HUES64 (cell line): ENCODE measurements at regions not wholly inside any gene's neighbourhood (a gene's known extent, or its start where the extent isn't known, plus 50 kb on each side); places are given as distances from the start of the nearest gene placed in this dataset.
"Not testable (repeated sequence)": the region's sequence is repeated elsewhere in the genome, so short reads cannot be mapped to it uniquely, and the experiment has no call there.

Experiments
- H3K27ac ChIP-seq: 2 replicates; pipeline ENCODE4 v1.7.0; 2013; ENCODE audit warnings: low read depth, low read length, inconsistent platforms
- H3K27me3 ChIP-seq: 2 replicates; pipeline ENCODE4 v1.6.1; 2013; ENCODE audit warnings: mild to moderate bottlenecking, low read length; ENCODE audit not compliant: insufficient read depth
- H3K36me3 ChIP-seq: 2 replicates; pipeline ENCODE4 v1.6.1; 2013; ENCODE audit warnings: mild to moderate bottlenecking, low read length; ENCODE audit not compliant: insufficient read depth
- H3K4me1 ChIP-seq: 2 replicates; pipeline ENCODE4 v1.6.1; 2013; ENCODE audit warnings: mild to moderate bottlenecking, low read length, moderate library complexity; ENCODE audit not compliant: insufficient read depth
- H3K4me3 ChIP-seq: 2 replicates; pipeline ENCODE4 v1.5.1; 2013; ENCODE audit warnings: mild to moderate bottlenecking, low read length, moderate library complexity
- H3K9ac ChIP-seq: 2 replicates; pipeline ENCODE4 v1.6.1; 2013; ENCODE audit warnings: mild to moderate bottlenecking, low read depth, low read length
- H3K9me3 ChIP-seq: 2 replicates; pipeline ENCODE4 v1.6.1; 2013; ENCODE audit warnings: low read depth, low read length; ENCODE audit not compliant: insufficient read depth
- WGBS: fragments of 150-250, 120-280 bp; methylation state at CpG from one replicate; pipeline ENCODE4 v1.1.7; 2013; ENCODE audit warnings: missing lambda C conversion rate; 5-methylcytosine and 5-hydroxymethylcytosine counted together

GRCh38 chr2:8138923-8139667 lies 542.8 kb upstream of the ID2 start:
- Histone ChIP-seq H3K9ac (no peak overlapping the region), H3K27me3 (no peaks in the 10 kb centered on the region), H3K36me3 (no peaks in the 10 kb centered on the region), H3K27ac (no peak overlapping the region), H3K9me3 (no peaks in the 10 kb centered on the region), H3K4me1 (no peaks in the 10 kb centered on the region), H3K4me3 (no peak overlapping the region)
- 95% methylated on average over 8 of the region's 10 CpGs for WGBS

GRCh38 chr2:8139668-8140200 lies 542.1 kb upstream of the ID2 start:
- Histone ChIP-seq H3K9ac (no peak overlapping the region), H3K9me3 (no peaks in the 10 kb centered on the region), H3K4me3 (no peak overlapping the region), H3K27me3 (no peaks in the 10 kb centered on the region), H3K4me1 (no peaks in the 10 kb centered on the region), H3K27ac (no peak overlapping the region), H3K36me3 (no peaks in the 10 kb centered on the region)
- WGBS = 97% methylated on average over 1 of the region's 2 CpGs

DNA sequence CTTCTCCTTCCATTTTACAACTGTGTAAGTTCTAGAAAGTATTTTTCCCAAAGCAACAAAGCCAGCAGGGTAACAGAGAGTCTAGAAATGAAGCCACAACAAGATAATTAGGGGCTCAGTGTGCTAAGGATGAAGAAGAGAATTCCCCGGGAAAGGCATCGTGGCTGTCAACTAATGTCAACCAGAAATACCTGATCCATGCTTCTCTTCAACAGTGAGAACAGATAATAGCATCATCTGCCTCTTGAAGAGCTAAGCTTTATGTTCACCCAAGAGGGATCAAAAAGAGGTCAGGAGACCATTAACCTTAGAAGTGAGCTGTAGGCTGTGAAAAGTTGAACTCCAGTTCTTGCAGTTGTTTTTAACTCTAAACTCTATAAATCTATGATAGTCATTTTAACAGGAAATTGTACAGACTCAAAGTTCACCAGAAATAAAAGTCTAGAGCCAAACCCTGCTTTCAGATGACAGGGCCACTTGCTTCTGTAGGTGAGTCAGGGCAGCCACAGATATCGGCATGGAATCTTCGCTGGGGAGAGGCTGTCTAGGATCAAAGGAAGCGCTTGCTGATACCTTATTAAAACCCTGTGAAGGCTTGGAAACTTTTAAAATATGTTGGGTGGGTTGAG lies 540.7 kb upstream of the ID2 start:
- H3K4me3 ChIP-seq = no peak overlapping the region
- H3K36me3 ChIP-seq = no peaks in the 10 kb centered on the region
- H3K4me1 ChIP-seq = no peaks in the 10 kb centered on the region
- H3K9ac ChIP-seq = no peak overlapping the region
- no peaks in the 10 kb centered on the region for H3K9me3 ChIP-seq
- 94% methylated on average over 5 of the region's 5 CpGs for WGBS
- no peaks in the 10 kb centered on the region for H3K27me3 ChIP-seq
- H3K27ac ChIP-seq = no peak overlapping the region

GRCh38 chr2:8141780-8142179 lies 540.1 kb upstream of the ID2 start:
- 98% methylated on average over 6 of the region's 6 CpGs for WGBS
- Histone ChIP-seq H3K4me1 (no peaks in the 10 kb centered on the region), H3K9me3 (no peaks in the 10 kb centered on the region)

DNA sequence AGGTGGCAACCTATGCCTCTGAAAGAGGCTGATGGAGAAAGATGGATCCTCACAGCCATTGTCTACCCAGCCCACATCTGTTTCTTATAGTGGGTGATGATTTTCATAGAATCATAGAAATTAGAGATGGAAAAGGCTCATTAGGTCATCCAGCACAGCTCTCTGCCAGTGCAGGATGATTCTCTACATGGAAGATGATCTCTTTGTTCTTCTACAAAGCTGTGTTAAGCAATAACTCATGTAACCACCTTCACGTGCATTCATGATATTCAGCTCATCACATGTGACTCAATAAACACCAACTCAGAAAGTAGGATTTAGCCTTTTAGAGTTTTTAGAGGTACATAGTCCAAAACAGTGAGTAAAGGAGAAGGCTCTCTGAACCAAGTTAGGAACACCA lies 539.4 kb upstream of the ID2 start:
- Histone ChIP-seq H3K27ac (no peak overlapping the region), H3K4me3 (no peak overlapping the region), H3K9me3 (no peaks in the 10 kb centered on the region), H3K9ac (no peak overlapping the region), H3K4me1 (no peaks in the 10 kb centered on the region), H3K27me3 (no peaks in the 10 kb centered on the region), H3K36me3 (no peaks in the 10 kb centered on the region)
- 100% methylated on average over 1 of the region's 1 CpG for WGBS

More at GRCh38 chr2:8141780-8142179, 540.1 kb upstream of the ID2 start:
- Histone ChIP-seq H3K4me3 (no peak overlapping the region), H3K9ac (no peak overlapping the region), H3K27me3 (no peaks in the 10 kb centered on the region), H3K36me3 (no peaks in the 10 kb centered on the region), H3K27ac (no peak overlapping the region)

DNA sequence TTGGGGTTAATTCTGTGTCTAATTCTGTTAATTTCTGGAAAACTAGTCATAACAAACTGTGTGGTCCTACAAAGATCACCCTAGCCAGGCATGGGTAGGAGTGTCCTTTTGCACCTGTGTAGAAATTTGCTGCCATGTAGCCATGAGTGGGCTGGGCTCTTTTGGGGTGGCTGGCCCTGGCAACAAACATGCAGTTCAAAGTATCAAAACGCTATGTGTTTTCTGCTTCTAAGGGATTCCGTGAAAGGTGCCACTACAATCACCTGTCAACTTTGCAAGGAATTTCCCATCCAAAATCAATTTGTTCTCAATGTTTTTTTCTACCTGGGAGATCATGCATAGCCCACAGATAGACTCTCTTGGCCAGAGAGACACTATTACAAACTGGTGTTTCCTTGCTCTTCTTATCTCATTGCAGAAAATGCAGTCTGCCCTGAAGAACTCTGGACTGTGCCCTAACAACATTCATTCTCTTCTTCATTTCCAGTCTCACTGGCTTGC lies 537.7 kb upstream of the ID2 start:
- H3K9ac ChIP-seq = no peak overlapping the region
- H3K27me3 ChIP-seq = no peaks in the 10 kb centered on the region
- H3K4me3 ChIP-seq = no peak overlapping the region
- H3K9me3 ChIP-seq = no peaks in the 10 kb centered on the region
- H3K4me1 ChIP-seq = no peaks in the 10 kb centered on the region
- H3K36me3 ChIP-seq = no peaks in the 10 kb centered on the region
- H3K27ac ChIP-seq = no peak overlapping the region
- WGBS = 95% methylated on average over 2 of the region's 2 CpGs

DNA sequence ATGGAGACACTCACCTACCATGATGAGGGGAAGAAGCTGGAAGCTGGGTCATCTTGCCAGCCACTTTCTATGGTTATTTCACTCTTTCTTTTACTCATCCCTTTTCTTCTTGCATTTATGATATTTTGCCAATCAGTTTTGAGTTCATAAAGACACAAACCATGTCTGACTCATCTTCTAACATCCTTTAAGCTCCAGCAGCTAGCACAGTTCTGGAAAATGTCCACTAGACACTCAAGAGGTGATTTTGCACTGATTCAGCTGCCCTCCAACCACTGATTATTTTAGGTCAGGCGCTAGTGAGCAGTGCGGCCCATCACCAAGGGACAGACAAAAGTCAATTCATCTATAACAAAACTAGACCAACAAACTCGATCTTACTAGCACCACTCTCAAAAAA lies 537.1 kb upstream of the ID2 start:
- Histone ChIP-seq H3K27me3 (no peaks in the 10 kb centered on the region), H3K4me1 (no peaks in the 10 kb centered on the region), H3K9me3 (no peaks in the 10 kb centered on the region), H3K27ac (no peak overlapping the region), H3K36me3 (no peaks in the 10 kb centered on the region), H3K4me3 (no peak overlapping the region), H3K9ac (no peak overlapping the region)
- 92% methylated on average over 3 of the region's 3 CpGs for WGBS

DNA sequence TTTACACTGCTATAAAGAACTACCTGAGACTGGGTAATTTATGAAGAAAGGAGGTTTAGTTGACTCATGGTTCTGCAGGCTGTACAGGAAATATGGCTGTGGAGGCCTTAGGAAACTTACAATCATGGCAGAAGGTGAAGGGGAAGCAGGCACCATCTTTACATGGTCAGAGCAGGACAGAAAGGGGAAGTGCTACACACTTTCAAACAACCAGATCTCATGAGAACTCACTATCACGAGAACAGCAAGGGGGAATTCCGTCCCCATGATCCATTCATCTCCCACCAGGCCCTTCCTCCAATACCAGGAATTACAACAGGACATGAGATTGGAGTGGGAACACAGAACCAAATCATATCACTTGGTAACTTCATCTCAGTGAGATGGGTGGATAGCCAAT lies 536.5 kb upstream of the ID2 start:
- not testable (repeated sequence) for H3K4me1 ChIP-seq, H3K27me3 ChIP-seq, H3K9ac ChIP-seq, H3K9me3 ChIP-seq, H3K27ac ChIP-seq, H3K36me3 ChIP-seq, H3K4me3 ChIP-seq
- WGBS = 85% methylated on average over 2 of the region's 2 CpGs

DNA sequence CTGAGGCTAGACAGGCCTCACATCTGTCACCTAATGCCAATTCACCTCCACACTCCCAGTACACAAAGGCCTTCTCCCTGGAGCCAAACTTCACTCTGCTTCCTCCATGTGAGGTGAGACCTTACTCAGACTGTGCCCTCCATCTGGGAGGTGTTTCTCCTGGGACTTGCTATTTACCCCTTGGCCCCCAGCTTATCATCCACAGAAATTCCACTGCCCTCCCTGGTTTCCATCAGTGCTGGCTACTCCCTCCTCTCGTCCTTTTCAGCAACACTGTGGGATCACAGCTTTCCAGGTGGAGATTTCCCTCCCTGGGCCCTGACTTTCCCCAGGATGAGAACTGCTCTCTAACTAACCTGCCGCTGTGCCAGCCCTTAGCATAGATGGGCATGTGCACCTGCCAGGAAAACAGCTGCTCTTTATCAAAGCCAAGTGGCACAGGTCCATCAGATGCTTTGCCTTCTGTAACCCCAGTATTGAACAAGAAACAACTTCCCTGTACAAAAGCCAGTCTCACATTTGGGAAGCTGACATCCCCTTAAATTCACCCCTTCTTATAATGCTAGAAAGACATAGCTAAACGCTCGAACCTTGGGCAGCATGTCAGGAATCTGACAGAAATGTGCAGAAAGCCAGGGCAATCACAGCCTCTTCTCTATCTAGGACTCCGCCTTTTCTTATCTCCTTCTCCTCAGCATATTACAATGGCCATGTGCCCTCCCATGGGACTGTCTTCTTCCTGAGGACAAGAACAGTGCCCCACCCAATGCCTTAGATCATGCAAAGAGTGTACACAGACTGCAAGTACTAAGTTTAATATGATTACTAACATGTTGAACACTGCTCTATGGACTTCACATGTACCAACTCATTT lies 535.5 kb upstream of the ID2 start:
- no peaks in the 10 kb centered on the region for H3K9me3 ChIP-seq
- WGBS = 91% methylated on average over 5 of the region's 5 CpGs
- H3K27ac ChIP-seq = no peak overlapping the region
- H3K9ac ChIP-seq = no peak overlapping the region
- no peaks in the 10 kb centered on the region for H3K27me3 ChIP-seq
- no peaks in the 10 kb centered on the region for H3K36me3 ChIP-seq
- no peak overlapping the region for H3K4me3 ChIP-seq
- no peaks in the 10 kb centered on the region; the same call in 1 of the 2 replicates for H3K4me1 ChIP-seq

DNA sequence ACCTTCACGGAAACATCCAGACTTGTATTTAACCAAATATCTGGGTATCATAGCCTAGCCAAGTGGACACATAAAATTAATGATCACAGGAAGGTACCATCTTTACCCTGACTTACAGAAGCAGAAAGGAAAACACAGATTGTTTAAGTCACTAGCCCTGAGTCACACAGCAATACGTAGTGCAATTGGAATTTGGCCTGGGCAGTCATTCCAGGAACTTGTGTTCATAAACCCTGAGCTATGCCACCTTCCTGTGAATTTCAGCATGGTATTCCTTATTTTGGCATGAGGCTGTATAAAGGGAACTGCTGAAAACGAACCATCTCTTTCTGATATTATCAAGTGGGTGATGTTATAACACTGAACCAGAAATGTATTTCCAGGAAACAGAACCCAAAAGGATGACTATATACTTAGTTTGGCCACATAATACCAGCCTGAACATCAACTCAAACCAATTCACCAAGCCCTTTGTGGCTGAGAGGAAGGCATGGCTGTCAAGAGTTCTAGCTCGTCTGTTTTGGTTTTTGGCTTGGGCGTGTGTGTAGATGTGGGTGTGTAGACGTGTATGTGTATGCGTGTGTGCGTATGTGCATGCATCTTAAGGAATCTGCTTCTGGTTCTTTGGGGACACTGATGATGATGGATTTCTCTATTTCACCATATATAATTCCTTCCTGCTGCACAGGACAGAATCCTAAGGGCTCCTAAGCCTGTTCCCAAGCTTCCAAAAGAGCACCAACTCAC lies 533.4 kb upstream of the ID2 start:
- Histone ChIP-seq H3K4me1 (no peaks in the 10 kb centered on the region; the same call in 1 of the 2 replicates), H3K4me3 (no peak overlapping the region), H3K9me3 (no peaks in the 10 kb centered on the region), H3K9ac (no peak overlapping the region), H3K36me3 (no peaks in the 10 kb centered on the region), H3K27ac (no peak overlapping the region), H3K27me3 (no peaks in the 10 kb centered on the region)
- 96% methylated on average over 8 of the region's 8 CpGs for WGBS
